GM12873 (cell line): ENCODE measurements at regions not wholly inside any gene's neighbourhood (a gene's known extent, or its start where the extent isn't known, plus 50 kb on each side); places are given as distances from the start of the nearest gene placed in this dataset.
A peak's percentile ranks its signal among the peaks of the same experiment; 100 is the strongest.

Source experiments
- CTCF ChIP-seq: IDR thresholded peaks from 2 replicates; pipeline ENCODE4 v1.5.1; 2012; ENCODE audit warnings: low read depth, mild to moderate bottlenecking, moderate library complexity, low read length, control low read depth; ENCODE audit not compliant: insufficient read depth; ENCODE audit errors: missing control alignments

GRCh38 chr14:100645196-100645981 lies 58.2 kb upstream of the BEGAIN start:
- TF ChIP-seq CTCF: peak; percentile 82

GRCh38 chr14:100645982-100646314 lies 58.7 kb upstream of the BEGAIN start:
- no peak for TF ChIP-seq CTCF

GRCh38 chr14:100648474-100649172 lies 61.4 kb upstream of the BEGAIN start:
- TF ChIP-seq CTCF: no peak

- TF ChIP-seq CTCF: no peak
Observed at GRCh38 chr14:100649173-100649519, 61.9 kb upstream of the BEGAIN start.

GRCh38 chr14:100651999-100652508 lies 64.8 kb upstream of the BEGAIN start:
- TF ChIP-seq CTCF: no peak

GRCh38 chr14:100652744-100653143 lies 65.5 kb upstream of the BEGAIN start:
- TF ChIP-seq CTCF: no peak

GRCh38 chr14:100653409-100653808 lies 66.2 kb upstream of the BEGAIN start:
- TF ChIP-seq CTCF: peak; percentile 77
